Neural cell (in vitro differentiated cells): ENCODE measurements at regions not wholly inside any gene's neighbourhood (a gene's known extent, or its start where the extent isn't known, plus 50 kb on each side); places are given as distances from the start of the nearest gene placed in this dataset.

Source experiments
- CTCF ChIP-seq: fragments of 450-650 bp; IDR thresholded peaks from 2 replicates; pipeline ENCODE4 v1.5.1; 2014; ENCODE audit warnings: antibody characterized with exemption, mild to moderate bottlenecking, moderate library complexity; ENCODE audit not compliant: poor library complexity, severe bottlenecking
- EZH2 ChIP-seq: fragments of 200-600, 300-800 bp; shearing (Covaris generic), sonication (generic); IDR thresholded peaks from 2 replicates; pipeline ENCODE4 v1.6.1; 2014; ENCODE audit warnings: antibody characterized with exemption, low read length, borderline replicate concordance, mild to moderate bottlenecking; ENCODE audit not compliant: insufficient read depth, poor library complexity, severe bottlenecking
- MXI1 ChIP-seq: fragments of 450-650 bp; conservative IDR thresholded peaks from 2 replicates; pipeline ENCODE4 v1.6.1; 2014; ENCODE audit warnings: antibody characterized with exemption, mild to moderate bottlenecking; ENCODE audit not compliant: poor library complexity, severe bottlenecking
- REST ChIP-seq: IDR thresholded peaks from 2 replicates; pipeline ENCODE4 v1.6.1; 2012; ENCODE audit warnings: borderline replicate concordance
- TAF1 ChIP-seq: IDR thresholded peaks from 2 replicates; pipeline ENCODE4 v1.6.1; 2012; ENCODE audit warnings: low read depth

GRCh38 chr3:72572489-72573007 is 275.7 kb downstream of the SHQ1 start:
- TF ChIP-seq CTCF (no peak), TAF1 (no peak), EZH2 (no peak), REST (no peak), MXI1 (no peak)
